Activated CD4-positive, alpha-beta T cell treated with anti-CD3 and anti-CD28 coated beads for 36 hours (primary cell): ENCODE measurements at regions not wholly inside any gene's neighbourhood (a gene's known extent, or its start where the extent isn't known, plus 50 kb on each side); places are given as distances from the start of the nearest gene placed in this dataset.

Experiments
- ATAC-seq: fragments of 200-7000 bp; cut with Tn5 transposase; one replicate; pipeline ENCODE4 v1.10.0; 2021; ENCODE audit warnings: mild to moderate bottlenecking, moderate library complexity
- CTCF ChIA-PET: fragments of 350-600 bp; sonication (Branson Sonifier 250); formaldehyde crosslinking; loops from one replicate; lab custom pipeline; 2021; ENCODE audit warnings: antibody characterized with exemption; lab: Charles Lee
- POLR2A ChIA-PET: fragments of 350-600 bp; sonication (Branson Sonifier 250); formaldehyde crosslinking; loops from one replicate; lab custom pipeline; 2021; ENCODE audit warnings: antibody characterized with exemption, inconsistent platforms; lab: Charles Lee
- DNase-seq: peaks from one replicate; pipeline ENCODE4 v3.0.0-alpha.2; 2020
- H3K27ac Mint-ChIP-seq: one replicate; pipeline ENCODE4 v1.8.0; 2021; ENCODE audit warnings: mixed read lengths
- H3K27me3 Mint-ChIP-seq: one replicate; pipeline ENCODE4 v1.8.0; 2021; ENCODE audit warnings: mixed read lengths
- H3K36me3 Mint-ChIP-seq: one replicate; pipeline ENCODE4 v1.8.0; 2021; ENCODE audit warnings: low read depth, mixed read lengths
- H3K4me1 Mint-ChIP-seq: one replicate; pipeline ENCODE4 v1.8.0; 2021; ENCODE audit warnings: mixed read lengths
- H3K4me3 Mint-ChIP-seq: one replicate; pipeline ENCODE4 v1.8.0; 2021; ENCODE audit warnings: mild to moderate bottlenecking, moderate library complexity, mixed read lengths
- H3K9me3 Mint-ChIP-seq: one replicate; pipeline ENCODE4 v1.8.0; 2021; ENCODE audit warnings: low read depth, mixed read lengths
- intact Hi-C, 2 experiments: fragments of 100-400 bp; cut with DNase I in 1 of 2; cut with micrococcal nuclease in 1 of 2; formaldehyde crosslinking; loops; one replicate each; pipeline versions ENCODE4 v1.14.2 to v1.15.1; 2022 to 2024; cut with DNase I, micrococcal nuclease

DNA sequence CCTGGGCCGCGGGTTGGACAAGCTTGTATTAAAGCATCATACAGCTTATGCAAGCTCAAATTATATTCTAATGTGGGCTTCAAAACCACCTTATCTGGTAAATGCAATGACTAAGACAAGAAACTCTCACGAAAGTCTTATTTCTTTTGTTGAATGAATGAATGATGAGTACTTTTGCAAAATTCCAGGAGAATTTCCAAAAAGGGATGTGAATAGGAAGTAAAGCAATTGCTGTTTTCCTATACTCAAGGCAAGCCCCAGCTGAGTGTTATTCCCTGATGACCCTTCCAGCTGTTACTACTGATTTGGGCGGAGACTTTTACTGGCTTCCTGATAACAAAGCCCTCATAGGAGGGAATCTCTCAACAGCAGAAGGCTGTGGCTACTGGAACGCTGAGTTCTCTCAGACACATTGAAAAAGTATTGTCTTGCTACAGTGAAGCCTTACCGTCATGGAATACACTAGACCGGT, 162.8 kb downstream of the SREK1 start:
- peaks cover 2% of the 10 kb centered on the region for H3K4me1 Mint-ChIP-seq
- no peak overlapping the region for H3K4me3 Mint-ChIP-seq
- ChIA-PET CTCF (interaction anchor here (0.6 to 4.9 kb wide), 58 partner anchors 9 to 1092 kb away, joined by 3 to 63 read pairs (median 5); no protein-coding TSS in a partner anchor), POLR2A (no interaction called here)
- DNase-seq (no peak), ATAC-seq (no peak)
- H3K27ac Mint-ChIP-seq, result no peak overlapping the region
- H3K9me3 Mint-ChIP-seq, result no peaks in the 10 kb centered on the region
- H3K36me3 Mint-ChIP-seq, result no peaks in the 10 kb centered on the region
- intact Hi-C loops, result loop anchor here (1.0 to 10.0 kb wide), 9 partner anchors 65 to 900 kb away; partner anchors contain the start of gene MAST4 (in 1 of the 2)
- peaks cover 6% of the 10 kb centered on the region for H3K27me3 Mint-ChIP-seq

DNA sequence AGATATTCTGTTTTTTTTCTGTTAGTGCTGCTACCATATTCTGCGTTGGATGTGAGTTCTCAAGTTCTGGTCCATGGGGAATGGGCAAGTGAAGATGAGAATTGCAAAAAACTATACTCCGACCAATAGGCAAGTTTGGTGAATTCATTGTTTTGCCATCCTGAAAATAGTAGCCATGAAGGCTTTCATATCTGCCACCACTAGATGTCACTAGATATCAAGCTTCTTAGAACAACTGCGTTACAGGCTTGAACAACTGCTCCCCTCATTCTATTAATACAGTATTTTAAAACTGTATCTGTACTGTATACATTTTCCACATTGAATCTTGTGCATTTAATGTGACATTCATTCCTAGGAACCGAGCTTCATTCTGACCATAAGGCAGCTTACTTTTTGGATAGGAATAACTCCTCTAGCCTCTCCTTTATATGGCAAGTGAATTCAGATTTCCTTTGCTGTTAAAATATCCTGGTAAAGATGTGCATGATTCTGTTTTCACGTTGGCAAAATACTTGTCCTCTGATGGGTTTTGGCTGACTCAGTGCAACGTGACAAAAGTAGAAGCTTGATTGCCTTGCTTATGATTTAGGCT, 163.6 kb downstream of the SREK1 start:
- H3K36me3 Mint-ChIP-seq, result no peaks in the 10 kb centered on the region
- peaks cover 2% of the 10 kb centered on the region for H3K4me1 Mint-ChIP-seq
- H3K27me3 Mint-ChIP-seq, result peaks cover 6% of the 10 kb centered on the region
- no peak overlapping the region for H3K27ac Mint-ChIP-seq
- CTCF ChIA-PET, result interaction anchor here (0.6 to 4.9 kb wide), 28 partner anchors 9 to 1795 kb away, joined by 3 to 63 read pairs (median 4); no protein-coding TSS in a partner anchor
- POLR2A ChIA-PET, result interaction anchor here (0.6 kb wide), 1 partner anchor 163 kb away, joined by 3 read pairs; no protein-coding TSS in a partner anchor
- intact Hi-C loops, result loop anchor here (1.0 to 10.0 kb wide), 9 partner anchors 65 to 900 kb away; partner anchors contain the start of gene MAST4 (in 1 of the 2)
- ATAC-seq, result peak; percentile 64
- no peak for DNase-seq
- H3K4me3 Mint-ChIP-seq, result no peak overlapping the region
- no peaks in the 10 kb centered on the region for H3K9me3 Mint-ChIP-seq

DNA sequence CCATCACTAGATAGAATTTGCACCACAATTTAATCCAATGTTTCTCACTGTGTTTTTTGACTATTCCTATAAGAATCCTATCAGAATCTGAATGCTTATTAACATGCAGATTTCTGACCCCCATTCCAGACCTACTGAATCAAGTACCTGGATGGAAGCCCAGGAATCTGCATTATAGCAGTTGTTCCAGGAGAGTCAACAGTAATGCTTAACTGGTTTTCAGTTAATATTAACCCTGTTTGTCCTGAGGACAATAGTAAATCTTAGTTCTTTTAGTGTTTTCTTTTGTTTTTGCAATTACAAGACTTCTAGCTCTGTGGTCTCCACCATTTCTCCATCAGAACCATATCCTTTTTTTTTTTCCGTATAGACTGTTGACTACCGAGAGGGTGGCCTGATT, 168.2 kb downstream of the SREK1 start:
- DNase-seq (no peak), ATAC-seq (no peak)
- POLR2A ChIA-PET, result no interaction called here
- no peak overlapping the region for H3K27ac Mint-ChIP-seq
- peaks cover 2% of the 10 kb centered on the region for H3K4me1 Mint-ChIP-seq
- H3K4me3 Mint-ChIP-seq, result no peak overlapping the region
- intact Hi-C loops, result no loop called here
- H3K27me3 Mint-ChIP-seq, result peaks cover 13% of the 10 kb centered on the region
- peaks cover 2% of the 10 kb centered on the region for H3K36me3 Mint-ChIP-seq
- CTCF ChIA-PET, result interaction anchor here (1.0 kb wide), 1 partner anchor 444 kb away, joined by 5 read pairs; no protein-coding TSS in a partner anchor
- peaks cover 11% of the 10 kb centered on the region for H3K9me3 Mint-ChIP-seq

DNA sequence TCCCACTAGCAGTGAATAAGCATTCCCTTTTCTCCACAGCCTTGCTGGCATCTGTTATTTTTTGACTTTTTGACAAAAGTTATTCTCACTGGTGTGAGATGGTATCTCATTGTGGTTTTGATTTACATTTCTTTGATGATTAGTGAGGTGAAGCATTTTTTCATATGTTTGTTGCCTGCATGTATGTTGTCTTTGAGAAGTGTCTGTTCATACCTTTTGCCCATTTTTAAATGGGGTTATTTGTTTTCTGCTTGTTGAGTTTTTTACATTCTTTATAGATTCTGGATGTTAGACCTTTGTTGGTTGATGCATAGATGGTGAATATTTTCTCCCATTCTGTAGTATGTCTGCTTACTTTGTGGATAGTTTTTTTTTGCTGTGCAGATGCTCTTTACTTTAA, 171.7 kb downstream of the SREK1 start:
- H3K27ac Mint-ChIP-seq, result no peak overlapping the region
- no peak for DNase-seq
- intact Hi-C loops, result no loop called here
- no peak for ATAC-seq
- CTCF ChIA-PET, result interaction anchor here (0.6 to 2.2 kb wide), 2 partner anchors 9 to 124 kb away, joined by 3 to 7 read pairs; no protein-coding TSS in a partner anchor
- POLR2A ChIA-PET, result no interaction called here
- no peak overlapping the region for H3K4me3 Mint-ChIP-seq
- no peaks in the 10 kb centered on the region for H3K4me1 Mint-ChIP-seq
- peaks cover 15% of the 10 kb centered on the region for H3K27me3 Mint-ChIP-seq
- H3K36me3 Mint-ChIP-seq, result peaks cover 2% of the 10 kb centered on the region
- peaks cover 11% of the 10 kb centered on the region for H3K9me3 Mint-ChIP-seq

DNA sequence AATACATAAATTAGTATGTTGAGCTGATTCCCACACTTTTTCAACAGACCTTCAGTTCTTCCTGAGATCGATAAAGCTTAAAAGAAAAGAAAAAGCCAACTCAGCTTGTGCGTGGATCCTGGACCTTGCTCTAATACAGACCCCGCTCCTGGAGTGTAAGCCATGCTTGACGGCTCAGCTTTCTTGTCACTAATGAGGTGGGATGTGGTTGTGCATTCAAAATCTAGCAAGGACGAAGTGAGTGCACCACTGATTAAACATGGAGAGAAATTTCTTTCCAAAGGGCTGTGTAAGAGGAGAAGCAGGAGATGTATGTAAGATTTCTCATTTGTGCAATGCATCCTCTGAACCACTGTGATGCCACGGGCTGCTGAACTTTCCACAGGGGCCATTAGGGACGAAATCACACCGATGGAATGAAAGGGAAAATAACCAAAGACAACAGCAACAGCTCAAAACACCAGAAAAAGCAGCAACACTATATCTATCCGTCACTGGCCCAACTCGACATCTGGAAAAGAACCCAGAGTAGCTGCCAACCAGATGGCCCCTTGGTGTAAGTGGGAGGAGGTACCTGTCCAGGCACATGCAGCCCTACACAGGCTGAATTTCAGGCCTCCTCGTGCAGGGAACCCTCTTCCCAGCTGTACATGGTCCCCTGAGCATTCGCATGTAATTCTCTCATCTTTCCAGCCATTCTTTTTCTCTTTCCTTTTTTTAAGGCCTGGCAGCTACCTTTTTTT, 178.9 kb downstream of the SREK1 start:
- Mint-ChIP-seq H3K27ac (no peak overlapping the region), H3K27me3 (peaks cover 6% of the 10 kb centered on the region), H3K4me3 (no peak overlapping the region), H3K4me1 (no peaks in the 10 kb centered on the region), H3K36me3 (no peaks in the 10 kb centered on the region), H3K9me3 (no peaks in the 10 kb centered on the region)
- ChIA-PET POLR2A (no interaction called here), CTCF (interaction anchor here (3.8 kb wide), 1 partner anchor 15 kb away, joined by 39 read pairs; no protein-coding TSS in a partner anchor)
- intact Hi-C loops, result no loop called here
- no peak for DNase-seq
- ATAC-seq, result no peak

DNA sequence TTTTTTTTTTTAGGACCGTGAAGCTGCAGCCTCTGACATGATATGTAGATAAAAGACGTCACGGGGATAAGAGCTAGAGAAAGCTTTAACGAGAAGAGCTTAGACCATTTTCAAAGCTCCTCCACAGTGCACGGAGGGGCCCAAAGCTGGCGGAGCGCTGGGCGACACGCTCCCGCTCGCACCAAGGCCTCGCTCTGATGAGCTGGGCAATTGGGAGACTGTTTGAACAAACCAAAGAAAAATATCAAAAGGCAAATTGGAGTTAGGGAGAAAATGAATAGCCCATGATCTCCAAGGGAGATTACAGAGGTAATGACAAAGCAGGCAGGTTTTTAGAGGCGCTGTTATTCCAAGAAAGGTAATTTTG, 179.4 kb downstream of the SREK1 start:
- ChIA-PET POLR2A (no interaction called here), CTCF (interaction anchor here (0.6 to 3.8 kb wide), 3 partner anchors 9 to 248 kb away, joined by 3 to 39 read pairs (median 3); no protein-coding TSS in a partner anchor)
- H3K9me3 Mint-ChIP-seq, result no peaks in the 10 kb centered on the region
- H3K36me3 Mint-ChIP-seq, result no peaks in the 10 kb centered on the region
- H3K27ac Mint-ChIP-seq, result no peak overlapping the region
- intact Hi-C loops, result no loop called here
- ATAC-seq (no peak), DNase-seq (no peak)
- no peak overlapping the region for H3K4me3 Mint-ChIP-seq
- H3K4me1 Mint-ChIP-seq, result peaks cover 3% of the 10 kb centered on the region
- H3K27me3 Mint-ChIP-seq, result peaks cover 6% of the 10 kb centered on the region

DNA sequence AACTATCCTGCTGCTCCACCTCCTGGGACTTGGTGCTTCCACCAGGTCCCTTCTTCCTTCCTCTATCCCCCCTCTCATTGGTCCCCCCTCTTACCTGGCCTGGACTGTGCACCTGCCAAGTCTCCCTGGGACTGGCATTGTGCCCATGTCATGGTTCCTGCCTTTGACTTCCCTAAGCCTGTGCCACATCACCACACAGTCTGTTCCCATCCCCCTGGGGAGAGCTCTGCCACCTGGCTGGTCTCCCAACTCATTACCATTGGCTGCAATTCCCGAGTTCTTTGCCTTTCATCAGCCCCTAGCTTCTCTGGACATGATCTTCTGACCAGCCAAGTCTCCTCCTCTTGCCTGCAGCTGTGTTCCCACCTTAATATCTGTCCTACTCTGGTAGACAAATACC, 180.3 kb downstream of the SREK1 start:
- POLR2A ChIA-PET, result no interaction called here
- H3K27ac Mint-ChIP-seq, result no peak overlapping the region
- H3K4me1 Mint-ChIP-seq, result peaks cover 11% of the 10 kb centered on the region
- CTCF ChIA-PET, result interaction anchor here (0.6 to 3.8 kb wide), 3 partner anchors 10 to 249 kb away, joined by 3 to 39 read pairs (median 3); no protein-coding TSS in a partner anchor
- no peak for ATAC-seq
- H3K4me3 Mint-ChIP-seq, result no peak overlapping the region
- peaks cover 3% of the 10 kb centered on the region for H3K27me3 Mint-ChIP-seq
- no peaks in the 10 kb centered on the region for H3K36me3 Mint-ChIP-seq
- intact Hi-C loops, result no loop called here
- H3K9me3 Mint-ChIP-seq, result no peaks in the 10 kb centered on the region
- no peak for DNase-seq

DNA sequence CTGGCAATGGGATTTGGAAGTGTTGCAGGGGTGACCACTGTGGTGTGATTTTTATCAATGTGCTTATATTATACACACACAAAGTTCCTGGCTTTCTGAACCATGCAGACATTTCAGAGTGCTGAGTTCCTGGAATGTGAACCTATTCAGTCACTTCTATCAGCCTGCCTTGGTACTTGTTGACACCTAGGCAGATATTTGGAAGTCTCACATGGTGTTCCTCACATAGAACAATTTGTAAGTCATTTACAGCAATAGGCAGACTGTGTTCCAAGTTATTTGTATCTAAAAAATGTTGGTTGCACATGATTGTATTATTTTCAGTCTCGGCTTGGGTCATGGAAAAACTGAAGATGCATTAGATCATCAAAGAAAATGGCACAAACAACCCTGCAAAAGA, 182.2 kb downstream of the SREK1 start:
- CTCF ChIA-PET, result interaction anchor here (3.8 kb wide), 1 partner anchor 19 kb away, joined by 39 read pairs; no protein-coding TSS in a partner anchor
- peaks cover 3% of the 10 kb centered on the region for H3K27me3 Mint-ChIP-seq
- ATAC-seq, result no peak
- H3K4me3 Mint-ChIP-seq, result no peak overlapping the region
- intact Hi-C loops, result no loop called here
- H3K27ac Mint-ChIP-seq, result no peak overlapping the region
- POLR2A ChIA-PET, result no interaction called here
- peaks cover 23% of the 10 kb centered on the region for H3K4me1 Mint-ChIP-seq
- no peak for DNase-seq
- H3K36me3 Mint-ChIP-seq, result no peaks in the 10 kb centered on the region
- no peaks in the 10 kb centered on the region for H3K9me3 Mint-ChIP-seq

DNA sequence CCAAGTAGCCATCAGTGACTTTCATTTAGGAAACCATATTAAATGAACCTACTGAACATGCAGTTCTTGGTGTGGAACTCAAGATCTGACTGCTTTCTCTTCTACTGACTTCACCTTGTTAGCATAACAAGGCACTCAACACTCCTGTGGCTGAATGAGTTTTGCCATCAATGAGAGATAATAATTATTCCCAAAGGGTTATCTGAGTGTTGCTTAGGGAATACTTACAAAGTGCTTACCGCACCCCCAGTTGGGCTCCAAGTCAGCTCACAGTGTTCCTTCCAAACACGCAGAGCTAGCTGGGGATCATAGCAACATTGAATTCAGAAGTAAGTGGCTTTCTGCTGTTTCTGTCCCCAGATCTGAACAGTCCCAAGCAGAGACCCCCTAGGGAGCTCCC, 182.9 kb downstream of the SREK1 start:
- Mint-ChIP-seq H3K36me3 (no peaks in the 10 kb centered on the region), H3K27me3 (peaks cover 4% of the 10 kb centered on the region), H3K9me3 (no peaks in the 10 kb centered on the region), H3K4me3 (no peak overlapping the region), H3K4me1 (peaks cover 23% of the 10 kb centered on the region), H3K27ac (no peak overlapping the region)
- no peak for ATAC-seq
- no peak for DNase-seq
- POLR2A ChIA-PET, result no interaction called here
- intact Hi-C loops, result no loop called here
- CTCF ChIA-PET, result interaction anchor here (2.1 kb wide), 1 partner anchor 18 kb away, joined by 5 read pairs; no protein-coding TSS in a partner anchor

DNA sequence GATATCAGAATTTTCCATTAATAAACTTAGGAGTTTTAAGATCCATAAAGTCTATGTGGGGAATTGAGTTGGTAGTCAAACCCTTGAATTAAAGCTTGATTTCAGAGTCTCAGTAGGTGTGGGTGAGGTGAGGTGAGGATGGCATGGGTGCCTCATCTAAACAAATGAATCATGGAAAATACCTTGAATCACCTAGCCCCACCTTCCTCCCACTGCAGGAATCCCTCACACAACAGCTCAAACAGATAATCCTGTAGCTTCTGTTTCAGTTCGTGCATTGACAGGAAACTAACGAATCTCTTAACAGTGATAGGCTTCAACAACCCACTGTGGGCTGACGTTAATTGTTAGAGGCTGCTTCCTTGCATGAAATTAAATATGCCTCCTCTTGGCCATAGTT, 185.0 kb downstream of the SREK1 start:
- DNase-seq (peak; percentile 62), ATAC-seq (peak; percentile 94)
- intact Hi-C loops, result loop anchor here in 1 of 2 experiments (1.0 kb wide), 2 partner anchors 111 to 225 kb away; no protein-coding TSS in a partner anchor
- Mint-ChIP-seq H3K9me3 (no peaks in the 10 kb centered on the region), H3K27me3 (peaks cover 5% of the 10 kb centered on the region), H3K27ac (peak overlapping the region; percentile 72), H3K4me1 (peaks cover 23% of the 10 kb centered on the region), H3K4me3 (no peak overlapping the region), H3K36me3 (no peaks in the 10 kb centered on the region)
- POLR2A ChIA-PET, result no interaction called here
- CTCF ChIA-PET, result interaction anchor here (0.7 to 2.4 kb wide), 6 partner anchors 8 to 428 kb away, joined by 3 to 8 read pairs (median 4); no protein-coding TSS in a partner anchor

DNA sequence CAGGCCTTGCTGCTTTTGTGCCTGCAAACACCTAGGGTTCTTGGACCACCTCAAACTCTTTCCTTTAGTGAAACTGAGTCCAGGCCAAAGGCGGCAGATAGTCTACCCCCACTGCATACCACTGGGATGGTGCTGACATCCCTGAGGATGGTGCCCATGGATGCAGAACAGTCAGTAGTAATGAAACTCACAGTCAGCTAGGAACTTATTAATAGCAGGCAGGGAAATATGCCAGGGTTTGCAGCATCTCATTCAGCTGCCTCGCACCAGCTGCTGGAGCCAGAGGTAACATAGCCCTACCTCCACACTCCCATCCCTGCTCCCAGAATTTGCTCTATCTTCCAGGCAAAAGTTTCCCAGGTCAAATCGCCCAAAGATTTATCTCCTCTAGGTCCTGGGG, 189.1 kb downstream of the SREK1 start:
- DNase-seq (no peak), ATAC-seq (no peak)
- H3K4me3 Mint-ChIP-seq, result no peak overlapping the region
- peaks cover 23% of the 10 kb centered on the region for H3K4me1 Mint-ChIP-seq
- ChIA-PET CTCF (interaction anchor here (0.5 to 1.5 kb wide), 5 partner anchors 20 to 207 kb away, joined by 3 to 7 read pairs (median 3); no protein-coding TSS in a partner anchor), POLR2A (no interaction called here)
- H3K9me3 Mint-ChIP-seq, result no peaks in the 10 kb centered on the region
- intact Hi-C loops, result no loop called here
- H3K36me3 Mint-ChIP-seq, result no peaks in the 10 kb centered on the region
- peaks cover 13% of the 10 kb centered on the region for H3K27me3 Mint-ChIP-seq
- H3K27ac Mint-ChIP-seq, result no peak overlapping the region
